H1 (cell line): ENCODE measurements at regions not wholly inside any gene's neighbourhood (a gene's known extent, or its start where the extent isn't known, plus 50 kb on each side); places are given as distances from the start of the nearest gene placed in this dataset.

ENCODE experiments used
- CTCF ChIA-PET: fragments of 300-600 bp; sonication (Branson Sonifier 250); formaldehyde crosslinking; loops from one replicate; lab custom pipeline; 2021; ENCODE audit not compliant: partially characterized antibody; lab: Charles Lee
- POLR2A ChIA-PET: fragments of 300-600 bp; sonication (Branson Sonifier 250); formaldehyde crosslinking; loops from one replicate; lab custom pipeline; 2021; ENCODE audit warnings: inconsistent platforms; ENCODE audit not compliant: partially characterized antibody; lab: Charles Lee
- DNase-seq, 2 experiments: peaks; one replicate each; pipeline versions ENCODE4 v3.0.0 to v3.0.0-alpha.2; 2010 to 2022; ENCODE audit warnings: low spot score in 2 of 2, low read depth in 1 of 2, mixed read lengths in 1 of 2
- FAIRE-seq: peaks from 2 replicates; lab custom pipeline; 2011; peaks lifted over from hg19 to GRCh38; lab: Jason Lieb, UNC
- H2AFZ ChIP-seq: 2 replicates; pipeline ENCODE4 v1.8.1; 2012; ENCODE audit warnings: low read length, inconsistent platforms
- H2AK5ac ChIP-seq: 2 replicates; pipeline ENCODE4 v1.6.1; 2013; ENCODE audit warnings: low read depth, low read length
- H2BK120ac ChIP-seq: replicated peaks from 2 replicates; pipeline ENCODE3; 2013; ENCODE audit warnings: low read depth, low read length, inconsistent platforms
- H2BK12ac ChIP-seq: 2 replicates; pipeline ENCODE4 v1.6.1; 2013; ENCODE audit warnings: low read depth, low read length
- H2BK15ac ChIP-seq: 2 replicates; pipeline ENCODE4 v1.6.1; 2013; ENCODE audit warnings: low read length
- H2BK20ac ChIP-seq: 2 replicates; pipeline ENCODE4 v1.6.1; 2013; ENCODE audit warnings: low read length
- H2BK5ac ChIP-seq: 2 replicates; pipeline ENCODE4 v1.6.1; 2013; ENCODE audit warnings: low read depth, low read length
- H3K14ac ChIP-seq: 2 replicates; pipeline ENCODE4 v1.6.1; 2013; ENCODE audit warnings: inconsistent platforms; ENCODE audit not compliant: insufficient read length
- H3K18ac ChIP-seq: 2 replicates; pipeline ENCODE4 v1.6.1; 2013; ENCODE audit warnings: low read length; ENCODE audit errors: extremely low read depth
- H3K23ac ChIP-seq: 2 replicates; pipeline ENCODE4 v1.6.1; 2013; ENCODE audit warnings: inconsistent platforms; ENCODE audit not compliant: insufficient read length
- H3K23me2 ChIP-seq: 2 replicates; pipeline ENCODE4 v1.6.1; 2013; ENCODE audit warnings: low read depth, low read length
- H3K27ac ChIP-seq: 2 replicates; pipeline ENCODE4 v1.6.1; 2011; ENCODE audit warnings: low read depth, low read length, inconsistent platforms
- H3K27me3 ChIP-seq, 4 experiments: replicated peaks in 1 of 4; 1 replicate in 1 of 4; 2 replicates in 3 of 4; pipeline versions ENCODE4 v1.6.1 to v1.8.1; 2011 to 2013; ENCODE audit warnings: low read length in 3 of 4, mild to moderate bottlenecking in 3 of 4, inconsistent platforms in 2 of 4, mixed read lengths in 2 of 4, moderate library complexity in 1 of 4; ENCODE audit not compliant: control insufficient read depth in 3 of 4, insufficient read depth in 3 of 4; ENCODE audit errors: extremely low read depth in 1 of 4
- H3K36me3 ChIP-seq, 4 experiments: 2 replicates each; pipeline versions ENCODE4 v1.6.1 to v1.8.1; 2011 to 2013; ENCODE audit warnings: mild to moderate bottlenecking in 4 of 4, low read length in 3 of 4, moderate library complexity in 2 of 4, control low read depth in 1 of 4, inconsistent platforms in 1 of 4; ENCODE audit not compliant: insufficient read depth in 4 of 4, control insufficient read depth in 2 of 4
- H3K4ac ChIP-seq: replicated peaks from 2 replicates; pipeline ENCODE3; 2013; ENCODE audit warnings: low read length, low read depth, mixed read lengths, inconsistent platforms; ENCODE audit not compliant: insufficient read length
- H3K4me1 ChIP-seq, 4 experiments: replicated peaks in 1 of 4; 1 replicate in 1 of 4; 2 replicates in 3 of 4; pipeline versions ENCODE4 v1.6.1 to v1.8.1; 2011 to 2013; ENCODE audit warnings: low read length in 3 of 4, inconsistent platforms in 2 of 4, mixed read lengths in 1 of 4; ENCODE audit not compliant: insufficient read depth in 4 of 4, control insufficient read depth in 3 of 4
- H3K4me2 ChIP-seq, 2 experiments: 2 replicates each; pipeline versions ENCODE4 v1.6.1 to v1.8.1; 2011 to 2013; ENCODE audit warnings: low read depth in 2 of 2, low read length in 2 of 2, control low read depth in 1 of 2, inconsistent platforms in 1 of 2, mild to moderate bottlenecking in 1 of 2; ENCODE audit not compliant: insufficient read depth in 1 of 2
- H3K4me3 ChIP-seq, 4 experiments: fragments of 200-600, 300-600 bp in 1 of 4; sonication (generic), shearing (Covaris generic), sonication (Bioruptor Twin) in 1 of 4; 2 replicates each; pipeline versions ENCODE4 v1.5.1 to v1.8.1; 2011 to 2016; ENCODE audit warnings: low read length in 4 of 4, low read depth in 3 of 4, control low read depth in 2 of 4, inconsistent platforms in 2 of 4, mild to moderate bottlenecking in 2 of 4, mixed read lengths in 1 of 4, moderate library complexity in 1 of 4; ENCODE audit not compliant: insufficient read depth in 2 of 4; ENCODE audit errors: extremely low read depth in 1 of 4
- H3K56ac ChIP-seq: replicated peaks from 2 replicates; pipeline ENCODE3; 2013; ENCODE audit warnings: low read depth, mild to moderate bottlenecking, mixed read lengths, low read length, inconsistent platforms; ENCODE audit not compliant: insufficient read length
- H3K79me1 ChIP-seq: 2 replicates; pipeline ENCODE4 v1.6.1; 2013; ENCODE audit warnings: low read depth, low read length, control low read depth
- H3K79me2 ChIP-seq, 2 experiments: 2 replicates each; pipeline versions ENCODE4 v1.6.1 to v1.8.1; 2012 to 2013; ENCODE audit warnings: low read length in 2 of 2, mild to moderate bottlenecking in 2 of 2, inconsistent platforms in 1 of 2; ENCODE audit not compliant: insufficient read depth in 2 of 2, control insufficient read depth in 1 of 2
- H3K9ac ChIP-seq, 4 experiments: replicated peaks in 1 of 4; 1 replicate in 1 of 4; 2 replicates in 3 of 4; pipeline versions ENCODE4 v1.6.1 to v1.8.1; 2011 to 2013; ENCODE audit warnings: low read depth in 3 of 4, low read length in 3 of 4, control low read depth in 2 of 4, mild to moderate bottlenecking in 2 of 4, moderate library complexity in 2 of 4, inconsistent platforms in 1 of 4; ENCODE audit errors: extremely low read depth in 1 of 4
- H3K9me3 ChIP-seq, 2 experiments: 2 replicates each; pipeline versions ENCODE4 v1.6.1 to v1.8.1; 2012 to 2013; ENCODE audit warnings: mild to moderate bottlenecking in 2 of 2, moderate library complexity in 2 of 2, control low read depth in 1 of 2, inconsistent platforms in 1 of 2, low read depth in 1 of 2, low read length in 1 of 2, mixed read lengths in 1 of 2; ENCODE audit not compliant: insufficient read depth in 2 of 2
- H4K20me1 ChIP-seq, 2 experiments: replicated peaks in 1 of 2; 2 replicates each; pipeline versions ENCODE3 to v1.8.1; 2011 to 2013; ENCODE audit warnings: inconsistent platforms in 2 of 2, low read length in 2 of 2, mild to moderate bottlenecking in 1 of 2; ENCODE audit not compliant: insufficient read depth in 2 of 2, control insufficient read depth in 1 of 2
- H4K5ac ChIP-seq: 2 replicates; pipeline ENCODE4 v1.6.1; 2013; ENCODE audit warnings: low read length, low read depth, mixed read lengths, inconsistent platforms; ENCODE audit not compliant: insufficient read length
- H4K8ac ChIP-seq: 2 replicates; pipeline ENCODE4 v1.8.0; 2013; ENCODE audit warnings: mild to moderate bottlenecking, moderate library complexity, low read length, inconsistent platforms; ENCODE audit not compliant: insufficient read depth; ENCODE audit errors: extremely low read depth
- H4K91ac ChIP-seq: replicated peaks from 2 replicates; pipeline ENCODE3; 2013; ENCODE audit warnings: low read length, mixed read lengths, inconsistent platforms; ENCODE audit not compliant: insufficient read length
- CEBPB ChIP-seq: IDR thresholded peaks from 2 replicates; pipeline ENCODE4 v1.6.1; 2012; ENCODE audit warnings: low read depth, low read length
- CTBP2 ChIP-seq: IDR thresholded peaks from 2 replicates; pipeline ENCODE4 v1.7.0; 2011; ENCODE audit warnings: borderline replicate concordance, mild to moderate bottlenecking, moderate library complexity, mixed read lengths, low read length; ENCODE audit not compliant: insufficient read depth, insufficient read length
- KDM5A ChIP-seq: fragments of 200-600 bp; IDR thresholded peaks from 2 replicates; pipeline ENCODE4 v1.7.1; 2012; ENCODE audit warnings: mild to moderate bottlenecking, low read length, inconsistent platforms, mixed read lengths
- RFX5 ChIP-seq: IDR thresholded peaks from 2 replicates; pipeline ENCODE4 v1.6.1; 2011; ENCODE audit warnings: low read depth, low read length, improper control_type of control experiment, borderline replicate concordance
- TCF12 ChIP-seq: IDR thresholded peaks from 2 replicates; pipeline ENCODE4 v1.6.1; 2011; ENCODE audit warnings: low read depth, mild to moderate bottlenecking, low read length
- WGBS, 2 experiments: shearing (Covaris generic) in 1 of 2; methylation state at CpG; one replicate each; pipeline versions ENCODE4 v1.1.6 to v1.1.7; 2013 to 2015; ENCODE audit warnings: low lambda C conversion rate in 2 of 2, mixed read lengths in 2 of 2, inconsistent platforms in 1 of 2, low coverage in 1 of 2, missing lambda C conversion rate in 1 of 2; ENCODE audit not compliant: insufficient replicate concordance in 2 of 2, insufficient coverage in 1 of 2, insufficient read length in 1 of 2; ENCODE audit errors: extremely low coverage in 1 of 2, missing lambda C conversion rate in 1 of 2; 5-methylcytosine and 5-hydroxymethylcytosine counted together

GRCh38 chr14:26121181-26121580 lies 476.7 kb downstream of the NOVA1 start:
- ChIA-PET CTCF (no interaction called here), POLR2A (no interaction called here)
- H3K27ac ChIP-seq, result no peak overlapping the region
- H3K36me3 ChIP-seq, result no peaks in the 10 kb centered on the region
- no peak overlapping the region for H3K23ac ChIP-seq
- no peak overlapping the region for H2BK20ac ChIP-seq
- H3K14ac ChIP-seq, result no peak overlapping the region
- no peaks in the 10 kb centered on the region for H3K79me1 ChIP-seq
- no peak overlapping the region for H3K18ac ChIP-seq
- no peak overlapping the region for H2BK12ac ChIP-seq
- DNase-seq (no peak), FAIRE-seq (no peak)
- H3K4me2 ChIP-seq, result no peak overlapping the region
- no peak overlapping the region for H3K4me3 ChIP-seq
- no peak overlapping the region for H2BK120ac ChIP-seq
- no peak overlapping the region for H2AFZ ChIP-seq
- H4K5ac ChIP-seq, result no peak overlapping the region
- 92% methylated on average over 3 of the region's 3 CpGs; no CpG with 5 or more reads in 1 of the 2 experiments for WGBS, 2 experiments
- no peak overlapping the region for H2AK5ac ChIP-seq
- H4K8ac ChIP-seq, result no peak overlapping the region
- H2BK5ac ChIP-seq, result no peak overlapping the region
- H3K9me3 ChIP-seq, result no peaks in the 10 kb centered on the region
- H2BK15ac ChIP-seq, result no peak overlapping the region
- H4K91ac ChIP-seq, result no peak overlapping the region
- H3K27me3 ChIP-seq, result no peaks in the 10 kb centered on the region
- no peak overlapping the region for H3K9ac ChIP-seq
- no peaks in the 10 kb centered on the region for H3K4me1 ChIP-seq
- H4K20me1 ChIP-seq, result no peaks in the 10 kb centered on the region
- no peak overlapping the region for H3K4ac ChIP-seq
- H3K79me2 ChIP-seq, result no peaks in the 10 kb centered on the region
- no peak overlapping the region for H3K56ac ChIP-seq
- H3K23me2 ChIP-seq, result no peaks in the 10 kb centered on the region
- TF ChIP-seq CEBPB (no peak), KDM5A (no peak), TCF12 (no peak), CTBP2 (no peak), RFX5 (no peak)
